HL-60/S4 treated with phorbol 12-myristate 13-acetate at 8.2 ng/mL for 4 days and 3 days (cell line): ENCODE measurements at regions not wholly inside any gene's neighbourhood (a gene's known extent, or its start where the extent isn't known, plus 50 kb on each side); places are given as distances from the start of the nearest gene placed in this dataset.

Source experiments
- in situ Hi-C: fragments of 300-500 bp; cut with MboI; formaldehyde crosslinking; loops from 2 replicates; pipeline ENCODE4 v1.15.0; 2022; ENCODE audit warnings: low sequenced_read_pairs

DNA sequence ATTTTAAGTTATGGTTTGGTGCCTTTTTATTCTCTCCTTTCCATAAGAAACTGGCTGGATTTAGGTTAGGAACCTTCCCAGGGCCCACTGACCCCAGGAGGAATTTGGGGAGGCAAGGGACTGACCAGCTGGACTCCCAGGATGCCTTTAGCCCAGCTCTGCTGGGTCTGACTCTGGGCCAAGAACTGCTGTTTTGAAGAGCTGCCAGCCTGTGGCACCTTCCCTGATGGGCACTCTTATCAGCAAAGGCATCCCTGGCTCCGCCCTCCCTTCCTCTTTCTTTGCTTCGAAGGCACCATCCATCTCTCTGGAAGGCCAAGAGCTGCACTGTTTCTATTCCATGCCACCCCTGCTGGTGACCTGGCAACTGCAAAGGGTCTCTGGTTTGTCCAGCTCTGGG, 174.7 kb downstream of the POU4F1 start:
- in situ Hi-C loops = no loop called here

DNA sequence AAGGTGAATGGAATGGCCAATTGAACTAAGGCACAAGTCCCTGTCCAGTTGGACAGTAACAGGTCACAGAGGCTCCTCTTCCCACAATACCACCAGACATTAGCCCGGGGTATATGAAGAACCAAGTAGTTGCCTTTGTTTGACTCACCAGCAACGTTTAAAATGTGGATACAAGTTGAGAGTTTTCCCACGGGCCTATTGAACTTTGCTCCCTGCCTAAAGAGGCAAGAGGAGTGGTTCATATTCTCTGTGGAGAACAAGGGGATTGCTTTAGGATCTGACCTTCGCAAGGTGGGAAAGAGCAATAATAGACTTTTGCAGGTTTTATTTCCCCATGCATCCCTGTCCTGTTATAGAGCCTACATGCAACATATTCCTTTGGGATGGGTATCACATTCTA, 177.2 kb downstream of the POU4F1 start:
- in situ Hi-C loops = no loop called here

DNA sequence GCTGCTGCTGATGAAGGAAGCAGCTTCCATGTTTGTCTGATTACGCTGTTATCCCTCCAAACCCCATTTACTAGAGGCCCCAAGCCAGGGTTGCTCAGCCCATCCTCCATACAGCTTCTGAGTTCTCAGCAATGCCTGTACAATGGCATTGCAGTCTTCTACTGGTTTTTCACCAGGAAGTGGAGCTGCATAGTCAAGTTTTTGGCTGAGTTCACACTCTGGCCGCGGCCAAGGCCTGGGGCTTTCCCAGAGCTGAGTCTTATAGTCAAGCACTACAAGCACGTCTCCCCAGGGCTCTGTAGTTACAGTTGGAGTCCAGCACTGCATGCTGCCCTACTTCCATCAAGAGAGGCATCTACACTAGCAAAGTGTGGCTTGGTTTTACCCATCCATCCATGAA, 182.5 kb downstream of the POU4F1 start:
- in situ Hi-C loops = no loop called here

DNA sequence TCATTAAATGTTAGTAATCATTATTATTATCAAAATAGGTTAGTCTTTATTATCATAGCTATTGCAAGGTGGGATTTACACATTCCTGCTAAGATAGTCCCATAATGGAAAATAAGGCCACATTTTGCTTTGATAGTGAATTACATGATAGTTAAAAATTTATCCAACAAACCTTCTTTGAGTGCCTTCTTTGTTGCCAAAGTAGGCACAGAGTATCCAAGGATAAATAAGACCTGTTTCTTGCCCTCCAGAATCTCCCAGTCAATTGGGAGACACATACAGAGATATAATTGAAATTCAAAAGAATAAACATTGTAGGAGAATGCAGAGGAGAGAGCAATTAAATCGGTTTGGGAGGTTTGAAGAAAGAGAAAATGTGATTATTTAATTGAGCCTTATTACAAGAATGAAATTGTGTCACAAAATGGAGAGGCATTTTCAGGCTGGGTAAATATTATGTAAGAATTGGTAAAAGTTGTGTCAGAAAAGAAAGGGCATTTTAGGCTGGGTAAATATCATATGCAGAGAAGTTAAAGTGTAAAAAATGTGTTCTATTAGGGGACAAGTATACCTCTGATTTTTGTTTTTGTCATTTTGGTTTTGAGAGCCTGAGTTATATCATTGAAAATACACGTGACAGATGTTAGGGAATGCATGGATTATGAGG, 189.3 kb downstream of the POU4F1 start:
- in situ Hi-C loops = no loop called here

DNA sequence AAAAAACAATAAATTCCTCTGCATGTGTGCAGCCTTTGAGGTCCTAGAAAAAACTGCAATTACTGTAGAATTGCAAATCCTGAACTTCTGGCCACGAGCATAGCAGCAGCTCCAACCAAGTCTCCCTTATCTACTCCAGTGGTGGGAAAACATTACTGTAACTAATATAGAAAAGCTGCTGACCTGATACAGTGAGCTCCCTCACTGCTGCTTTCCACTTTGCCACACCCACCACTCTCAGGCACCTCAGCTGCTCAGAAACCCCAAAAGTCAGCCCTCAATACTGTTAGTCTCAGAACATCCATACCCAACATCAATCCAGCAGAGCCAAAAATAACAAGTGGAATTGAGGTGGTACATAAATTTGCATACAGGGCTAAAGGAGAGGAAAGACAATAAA, 192.5 kb downstream of the POU4F1 start:
- in situ Hi-C loops = no loop called here

DNA sequence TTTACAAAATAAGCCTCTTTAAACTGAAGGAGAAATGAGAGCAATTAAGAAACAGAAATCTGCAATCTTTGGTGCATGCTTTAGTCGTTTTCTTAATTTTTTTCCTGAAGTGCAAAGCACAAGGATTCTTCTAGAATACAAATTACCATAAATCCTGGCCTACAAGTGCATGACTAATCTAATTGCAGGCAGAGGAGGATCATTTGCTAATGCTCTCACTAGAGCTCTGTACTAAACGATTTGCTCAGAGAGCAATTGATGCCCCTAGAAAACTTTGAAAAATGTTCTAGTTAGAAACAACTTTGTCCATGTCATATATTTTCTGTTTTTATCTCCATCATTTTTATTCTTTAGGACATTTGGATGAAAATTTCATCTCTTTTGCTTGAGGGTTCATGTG, 193.2 kb downstream of the POU4F1 start:
- in situ Hi-C loops = no loop called here

DNA sequence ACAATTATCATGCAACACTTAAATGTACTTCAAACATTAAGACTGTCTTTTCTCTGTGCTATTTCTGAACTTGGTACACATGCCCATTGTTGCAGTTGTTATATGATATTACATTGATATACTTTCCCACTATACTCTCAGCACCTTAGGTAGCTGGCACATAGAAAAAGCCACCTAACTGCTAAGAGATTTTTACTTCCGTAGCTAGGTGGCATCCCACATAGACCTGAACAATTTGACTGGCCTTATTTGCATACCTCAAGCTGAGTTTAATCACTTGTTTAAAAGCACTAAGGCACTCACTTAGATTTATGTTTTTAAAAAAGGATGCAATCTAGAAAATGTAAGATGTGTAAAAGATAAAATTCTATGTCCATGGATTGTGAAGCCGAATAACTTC, 194.2 kb downstream of the POU4F1 start:
- in situ Hi-C loops = no loop called here

DNA sequence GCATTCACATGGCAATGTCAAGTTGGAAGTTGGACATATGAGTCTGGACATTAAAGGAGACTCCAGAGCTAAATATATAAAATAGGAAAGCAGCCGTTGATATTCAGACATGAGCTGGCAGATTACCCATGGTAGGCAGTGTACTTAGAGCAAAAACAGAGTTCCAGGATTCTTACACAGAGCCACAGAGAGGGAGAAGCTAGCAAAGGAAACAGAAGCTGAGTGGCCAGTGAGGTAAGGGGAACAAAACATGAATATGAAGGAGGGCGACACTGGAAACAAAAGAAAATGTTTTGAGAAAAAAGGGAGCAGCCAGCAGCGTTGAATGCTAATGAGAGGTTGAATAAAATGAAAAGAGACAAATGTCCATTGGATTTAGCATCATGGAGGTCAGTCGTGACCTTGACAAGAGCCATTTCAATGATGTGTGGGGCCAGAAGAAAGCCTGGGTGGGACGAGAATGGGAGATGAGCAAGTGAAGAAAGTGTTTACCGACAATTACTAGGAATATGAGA, 198.4 kb downstream of the POU4F1 start:
- in situ Hi-C loops = no loop called here

DNA sequence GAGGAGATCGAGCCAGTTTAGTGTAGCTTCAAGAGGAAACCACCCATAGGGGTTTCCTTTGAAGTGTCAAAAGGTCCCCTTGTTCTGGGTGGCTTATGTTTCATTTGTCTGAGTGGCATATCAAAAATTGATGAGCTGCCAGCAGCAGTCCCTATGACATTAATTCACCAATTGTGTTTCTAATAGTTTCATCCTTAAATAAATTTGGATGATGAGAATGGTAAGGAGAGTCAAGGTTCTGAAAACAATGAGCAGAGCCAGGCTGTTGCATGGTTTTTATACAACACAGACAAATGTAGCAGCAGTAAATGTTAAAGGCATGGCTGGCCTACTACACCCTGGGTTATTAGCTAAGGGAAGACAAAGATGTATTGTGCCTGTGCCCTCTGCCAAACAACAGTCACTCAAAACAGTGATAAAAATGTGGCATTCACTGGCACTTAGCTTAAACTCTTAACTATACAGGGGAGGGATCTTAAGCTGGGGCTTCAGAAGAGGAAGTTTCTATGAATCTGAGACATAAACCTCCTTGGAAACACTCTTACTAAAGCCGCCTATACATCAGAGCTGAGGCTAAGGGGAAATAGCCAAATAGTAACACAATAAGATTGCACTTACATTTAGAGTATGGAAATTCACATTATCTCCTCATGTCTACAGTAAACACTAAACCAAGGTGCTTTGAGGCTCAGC, 200.5 kb downstream of the POU4F1 start:
- in situ Hi-C loops = no loop called here

DNA sequence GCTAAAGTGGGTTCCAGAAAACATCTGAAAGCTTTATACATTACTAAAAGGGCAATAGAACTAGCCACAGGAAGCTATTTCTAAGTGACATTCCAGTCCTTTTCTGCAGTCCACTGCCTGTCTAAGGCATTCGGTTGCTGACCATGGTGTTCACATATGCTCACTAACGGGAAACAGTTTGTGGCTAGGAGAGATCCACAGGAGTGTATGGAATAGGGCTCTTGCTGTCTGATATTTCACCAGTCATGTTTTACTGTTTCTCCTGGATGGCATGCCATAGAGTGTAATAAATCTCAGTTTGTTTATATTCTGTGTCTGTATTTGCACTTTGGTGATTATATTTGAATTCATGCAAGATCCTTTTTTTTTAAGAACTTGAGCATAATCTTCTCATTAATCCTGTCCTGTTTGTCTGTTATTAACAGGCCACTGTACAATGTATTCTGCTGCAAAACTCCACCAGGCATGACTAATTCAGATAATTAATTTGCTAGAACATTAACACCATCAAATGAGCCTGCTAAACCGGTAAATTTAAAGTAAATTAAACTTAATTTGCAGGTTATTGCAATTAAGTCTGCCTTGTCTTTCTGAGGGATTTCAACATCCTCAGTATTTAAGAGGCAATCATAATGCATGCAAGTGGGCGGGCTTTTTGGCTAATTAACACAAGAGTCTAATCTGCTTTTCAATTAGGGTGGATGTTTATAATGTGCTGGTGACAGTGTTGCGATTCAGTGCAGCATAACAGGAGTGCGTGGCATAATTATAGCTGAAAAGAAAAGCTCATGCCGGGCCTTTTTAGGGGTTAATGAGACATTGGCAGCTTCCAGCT, 201.3 kb downstream of the POU4F1 start:
- in situ Hi-C loops = no loop called here

DNA sequence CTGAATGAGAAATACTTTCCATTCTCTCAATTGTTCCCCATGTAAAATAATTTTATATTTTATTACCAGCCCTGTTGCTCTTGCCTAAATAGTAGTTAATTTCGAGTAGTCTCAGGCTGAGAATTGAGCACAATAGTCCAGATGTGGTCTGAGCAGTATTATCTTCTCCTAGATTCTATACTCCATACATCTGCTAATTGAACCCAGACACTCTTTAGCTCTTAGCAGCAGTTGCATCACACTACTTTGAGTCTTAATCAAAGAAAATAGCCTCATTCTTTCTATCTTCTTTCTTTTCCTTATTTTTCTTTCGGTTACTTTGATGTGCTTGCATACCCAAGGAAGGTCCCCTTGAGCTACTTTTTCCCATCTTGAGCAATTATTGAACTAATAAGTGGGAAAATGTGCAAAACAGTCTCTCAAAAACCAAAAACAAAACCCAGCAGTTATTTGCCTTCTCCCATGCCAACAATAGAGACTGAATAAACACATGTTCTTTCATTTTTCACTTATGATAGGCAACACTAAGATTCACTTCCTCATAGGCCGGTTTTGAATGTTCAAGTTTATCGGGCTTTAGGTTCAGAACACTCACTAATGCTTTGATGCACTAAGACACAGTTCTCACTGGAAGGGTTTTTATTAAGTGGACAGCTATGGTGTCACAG, 204.5 kb downstream of the POU4F1 start:
- in situ Hi-C loops = no loop called here

DNA sequence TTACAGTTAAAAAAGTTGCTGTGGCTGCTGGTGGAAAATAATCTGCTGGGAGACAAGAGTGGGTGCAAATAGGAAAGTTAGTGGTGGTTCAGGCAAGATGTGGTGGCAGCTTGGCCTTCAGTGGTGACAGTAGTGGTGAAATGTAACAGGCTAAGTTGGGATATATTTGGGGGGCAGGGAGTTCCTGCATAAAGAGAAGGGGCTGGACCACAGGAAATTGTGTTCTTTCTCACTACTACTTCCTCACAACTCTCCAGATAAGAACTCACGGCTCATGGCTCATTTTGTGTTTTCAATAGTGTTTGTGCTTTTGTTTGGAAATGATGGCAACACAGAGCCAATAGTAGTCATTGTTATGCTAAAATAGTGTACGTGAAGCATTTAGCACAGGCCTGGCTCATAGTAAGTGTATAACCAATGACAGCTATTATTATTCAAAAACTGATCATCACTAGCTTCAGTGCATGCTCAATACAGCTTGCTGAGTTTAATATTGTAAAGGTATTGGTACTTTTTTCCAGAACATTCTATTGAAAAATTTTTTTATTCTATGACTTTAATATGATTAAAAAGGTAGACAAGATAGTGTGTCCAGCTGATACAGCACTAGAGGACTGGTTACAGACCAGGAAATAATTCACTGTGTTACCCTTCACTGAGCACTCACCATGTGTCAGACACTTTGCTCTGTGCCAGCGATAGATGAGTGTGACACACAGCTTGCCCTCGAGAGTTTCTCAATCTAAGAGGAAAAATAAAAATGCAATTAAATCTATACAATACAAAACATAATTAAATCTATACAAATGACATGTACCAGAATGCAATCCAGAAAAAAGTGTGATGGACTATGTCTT, 209.8 kb downstream of the POU4F1 start:
- in situ Hi-C loops = no loop called here

DNA sequence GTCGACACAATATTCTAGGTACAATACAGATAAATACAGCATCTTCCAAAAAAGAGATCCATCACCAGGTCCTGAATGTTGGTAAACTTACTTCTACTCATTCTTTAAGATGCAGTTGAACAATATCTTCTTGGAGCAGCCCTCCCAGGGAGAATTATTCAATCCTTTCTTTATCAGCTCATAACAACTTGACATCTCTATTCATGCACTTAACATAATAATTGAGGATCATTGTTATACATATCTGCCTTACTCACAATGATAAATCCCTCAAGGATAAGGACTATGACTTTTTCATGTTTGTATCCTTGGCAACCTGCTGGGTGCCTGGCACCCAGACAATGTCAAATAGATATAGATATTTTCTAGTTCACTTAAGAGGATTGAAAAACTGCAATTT, 219.5 kb downstream of the POU4F1 start:
- in situ Hi-C loops = no loop called here

DNA sequence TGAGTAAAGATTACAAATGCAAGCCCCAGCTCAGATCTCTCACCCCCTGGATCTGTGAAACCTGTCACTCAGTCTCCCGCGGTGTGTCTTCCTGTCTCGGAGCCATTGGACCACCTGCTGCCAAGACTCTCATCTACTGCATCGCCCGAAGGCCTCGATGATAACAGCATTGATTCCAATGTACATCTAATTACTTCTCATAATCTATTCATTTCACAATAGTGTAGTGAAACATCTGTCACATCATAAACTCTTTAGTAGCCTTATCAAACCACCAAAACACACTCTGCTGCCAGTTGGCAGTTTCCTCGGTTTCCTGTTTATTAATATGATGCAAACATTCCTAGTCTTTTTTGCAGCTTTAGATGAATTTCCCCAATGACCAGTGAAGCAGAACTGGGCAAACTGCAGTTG, 220.3 kb downstream of the POU4F1 start:
- in situ Hi-C loops = no loop called here

DNA sequence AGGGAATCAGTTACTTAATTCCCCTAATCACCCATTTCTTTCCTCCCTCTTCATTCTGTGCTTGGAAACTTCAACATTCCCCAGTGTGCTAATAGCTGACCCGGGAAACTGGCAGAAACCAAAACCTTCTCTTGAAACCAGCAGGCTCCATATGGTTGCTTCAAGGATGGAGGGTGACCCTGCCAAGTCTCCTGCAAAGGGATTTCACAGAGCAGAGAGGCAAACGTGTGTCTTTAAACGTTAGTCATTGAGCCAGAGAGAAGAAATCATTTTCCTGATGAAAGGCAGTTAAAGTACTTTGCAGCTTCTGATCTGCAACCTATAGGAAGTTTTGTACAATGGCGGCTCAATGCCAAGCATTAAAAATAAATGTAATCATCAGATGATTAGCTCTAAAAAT, 220.9 kb downstream of the POU4F1 start:
- in situ Hi-C loops = no loop called here

DNA sequence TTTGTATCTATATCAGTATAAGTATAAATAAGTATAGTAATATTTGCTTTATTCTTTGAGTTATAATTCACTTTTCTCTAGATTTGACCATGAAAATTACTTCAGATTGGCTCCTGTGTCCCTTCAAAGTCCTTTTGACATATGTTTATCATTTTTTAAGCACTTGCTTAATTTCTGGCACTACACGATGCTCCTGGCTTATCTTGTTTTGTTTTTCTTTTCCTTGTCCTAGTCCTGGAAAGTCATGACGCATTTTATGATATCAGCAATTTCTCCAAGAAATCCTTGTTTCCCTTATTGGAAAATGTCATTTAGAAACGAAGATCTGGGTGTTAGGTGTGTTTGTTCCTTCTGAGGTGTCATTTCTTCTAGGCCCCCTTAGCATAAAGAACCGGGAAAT, 226.5 kb downstream of the POU4F1 start:
- in situ Hi-C loops = no loop called here

DNA sequence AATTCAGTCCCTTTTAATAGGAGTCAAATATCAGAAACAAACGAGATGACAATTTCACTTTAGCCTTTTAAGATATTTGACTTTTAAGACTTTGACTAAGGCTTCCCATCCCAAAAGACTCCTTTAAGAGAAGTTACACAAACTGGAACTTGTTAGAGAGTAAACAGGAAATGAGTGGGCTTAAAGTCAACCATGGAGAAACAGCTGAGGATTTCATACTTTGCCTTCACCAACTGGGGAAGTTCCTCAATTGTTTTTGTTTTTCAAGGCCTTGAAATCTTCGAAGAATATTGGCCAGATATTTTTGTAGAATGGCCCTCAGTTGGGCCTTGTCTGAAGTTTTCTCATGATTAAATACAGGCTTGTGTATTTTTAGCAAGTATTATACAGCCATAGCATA, 227.3 kb downstream of the POU4F1 start:
- in situ Hi-C loops = no loop called here

DNA sequence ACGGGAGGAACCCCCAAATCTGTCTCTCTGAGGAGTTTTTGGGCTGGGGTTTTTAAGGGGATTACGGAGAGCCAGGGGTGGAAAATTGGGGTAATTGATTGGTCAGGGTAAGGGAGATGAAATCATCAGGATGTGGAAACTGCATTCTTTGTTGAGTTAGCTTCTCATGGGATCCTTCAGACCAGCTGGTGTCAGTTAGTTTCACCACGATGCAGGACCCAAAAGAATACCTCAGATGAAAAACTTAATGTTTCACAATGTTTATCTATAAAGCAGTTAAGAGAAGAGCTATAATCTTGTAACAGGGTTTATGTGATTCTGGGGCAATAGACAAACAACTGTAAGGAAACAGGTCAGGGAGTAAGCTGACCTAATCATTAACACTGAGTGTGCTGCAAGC, 230.8 kb downstream of the POU4F1 start:
- in situ Hi-C loops = no loop called here

DNA sequence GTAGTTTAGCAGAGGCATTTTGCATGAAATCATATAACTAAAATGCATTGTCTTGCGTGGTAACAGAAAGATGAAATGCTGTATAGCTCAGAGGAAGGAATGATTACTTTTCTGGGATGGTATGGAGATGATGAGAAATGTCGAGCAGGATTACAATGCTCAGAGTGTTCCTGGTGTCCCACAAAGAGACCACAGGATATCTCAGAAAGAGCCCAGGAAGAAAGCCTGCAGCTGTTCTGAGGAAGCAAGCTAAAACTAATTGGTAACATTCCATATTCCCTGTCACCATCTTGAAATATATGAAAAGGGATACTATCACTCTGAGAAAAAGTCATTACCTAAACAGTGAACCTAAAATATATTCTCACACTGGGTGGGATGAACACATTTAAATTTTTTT, 233.1 kb downstream of the POU4F1 start:
- in situ Hi-C loops = no loop called here

DNA sequence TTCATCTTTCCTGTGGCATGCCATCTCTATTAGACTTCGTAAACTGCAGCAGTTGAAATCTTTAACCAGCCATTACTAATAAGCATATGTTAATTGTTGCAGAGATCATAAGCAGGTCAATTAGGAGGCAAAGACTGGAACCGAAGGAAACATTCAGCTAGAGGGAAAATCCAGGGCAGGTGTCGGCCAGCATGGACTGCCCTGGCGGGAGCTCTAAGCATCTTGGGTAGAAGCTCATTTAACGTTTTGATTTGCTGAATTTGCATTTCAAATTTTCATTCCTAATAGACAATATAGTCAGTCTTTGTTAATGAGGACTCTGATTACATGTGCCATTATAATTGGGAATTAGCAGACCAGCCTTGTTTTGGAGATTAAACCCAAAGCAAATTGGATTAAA, 238.6 kb downstream of the POU4F1 start:
- in situ Hi-C loops = no loop called here
